Activated B cell treated with CpG ODN at 0.5 μM for 24 hours (primary cell): ENCODE measurements at regions not wholly inside any gene's neighbourhood (a gene's known extent, or its start where the extent isn't known, plus 50 kb on each side); places are given as distances from the start of the nearest gene placed in this dataset.
"Not testable (repeated sequence)": the region's sequence is repeated elsewhere in the genome, so short reads cannot be mapped to it uniquely, and the experiment has no call there.

Experiments
- ATAC-seq: fragments of 200-7000 bp; cut with Tn5 transposase; one replicate; pipeline ENCODE4 v1.10.0; 2021; ENCODE audit warnings: low read depth, mild to moderate bottlenecking, moderate library complexity
- CTCF ChIA-PET: fragments of 350-600 bp; sonication (Branson Sonifier 250); formaldehyde crosslinking; loops from one replicate; lab custom pipeline; 2021; ENCODE audit warnings: antibody characterized with exemption; lab: Charles Lee
- POLR2A ChIA-PET: fragments of 350-600 bp; sonication (Branson Sonifier 250); formaldehyde crosslinking; loops from one replicate; lab custom pipeline; 2021; ENCODE audit warnings: antibody characterized with exemption; lab: Charles Lee
- DNase-seq: peaks from one replicate; pipeline ENCODE4 v3.0.0; 2022
- H3K27ac Mint-ChIP-seq: one replicate; pipeline ENCODE4 v1.8.0; 2020; ENCODE audit warnings: mixed read lengths
- H3K27me3 Mint-ChIP-seq: one replicate; pipeline ENCODE4 v1.8.0; 2021; ENCODE audit warnings: mixed read lengths
- H3K36me3 Mint-ChIP-seq: one replicate; pipeline ENCODE4 v1.8.0; 2021; ENCODE audit warnings: low read depth, mixed read lengths
- H3K4me1 Mint-ChIP-seq: one replicate; pipeline ENCODE4 v1.8.0; 2021; ENCODE audit warnings: mixed read lengths
- H3K4me3 Mint-ChIP-seq: one replicate; pipeline ENCODE4 v1.8.0; 2020; ENCODE audit warnings: mild to moderate bottlenecking, mixed read lengths
- H3K9me3 Mint-ChIP-seq: one replicate; pipeline ENCODE4 v1.8.0; 2020; ENCODE audit warnings: mixed read lengths
- intact Hi-C: fragments of 100-400 bp; cut with micrococcal nuclease; formaldehyde crosslinking; loops from one replicate; pipeline ENCODE4 v1.15.1; 2024
- TF ChIP-seq, protein P1 (sequence below): fragments of 200-600 bp; IDR thresholded peaks from one replicate; pipeline ENCODE4 v1.8.0; 2022; ENCODE audit warnings: antibody characterized with exemption, mild to moderate bottlenecking

DNA sequence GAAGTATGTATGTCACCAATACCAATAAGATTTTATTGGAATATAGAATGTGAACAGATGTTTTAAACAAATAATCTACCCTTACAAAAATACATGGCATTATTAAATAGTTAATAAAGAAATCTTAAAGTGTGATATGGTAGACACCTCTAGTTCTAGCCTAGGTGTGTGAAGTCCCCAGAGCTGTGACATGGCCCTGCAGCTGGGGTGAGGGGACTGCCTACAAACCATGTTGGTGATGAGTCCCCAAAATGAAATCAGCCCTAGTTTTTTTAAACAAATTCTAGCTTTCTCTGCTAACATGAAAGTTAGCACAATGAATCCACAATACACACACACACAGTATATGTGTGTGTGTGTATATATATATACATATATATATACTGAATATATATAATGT, 195.1 kb upstream of the RPS23 start:
- TF ChIP-seq, protein P1, sequence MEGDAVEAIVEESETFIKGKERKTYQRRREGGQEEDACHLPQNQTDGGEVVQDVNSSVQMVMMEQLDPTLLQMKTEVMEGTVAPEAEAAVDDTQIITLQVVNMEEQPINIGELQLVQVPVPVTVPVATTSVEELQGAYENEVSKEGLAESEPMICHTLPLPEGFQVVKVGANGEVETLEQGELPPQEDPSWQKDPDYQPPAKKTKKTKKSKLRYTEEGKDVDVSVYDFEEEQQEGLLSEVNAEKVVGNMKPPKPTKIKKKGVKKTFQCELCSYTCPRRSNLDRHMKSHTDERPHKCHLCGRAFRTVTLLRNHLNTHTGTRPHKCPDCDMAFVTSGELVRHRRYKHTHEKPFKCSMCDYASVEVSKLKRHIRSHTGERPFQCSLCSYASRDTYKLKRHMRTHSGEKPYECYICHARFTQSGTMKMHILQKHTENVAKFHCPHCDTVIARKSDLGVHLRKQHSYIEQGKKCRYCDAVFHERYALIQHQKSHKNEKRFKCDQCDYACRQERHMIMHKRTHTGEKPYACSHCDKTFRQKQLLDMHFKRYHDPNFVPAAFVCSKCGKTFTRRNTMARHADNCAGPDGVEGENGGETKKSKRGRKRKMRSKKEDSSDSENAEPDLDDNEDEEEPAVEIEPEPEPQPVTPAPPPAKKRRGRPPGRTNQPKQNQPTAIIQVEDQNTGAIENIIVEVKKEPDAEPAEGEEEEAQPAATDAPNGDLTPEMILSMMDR: no peak
- POLR2A ChIA-PET: no interaction called here

GRCh38 chr5:82470185-82470994, 192.2 kb upstream of the RPS23 start:
- no peak overlapping the region for H3K4me3 Mint-ChIP-seq
- TF ChIP-seq, protein P1: no peak
- CTCF ChIA-PET: no interaction called here
- H3K36me3 Mint-ChIP-seq: no peaks in the 10 kb centered on the region
- H3K9me3 Mint-ChIP-seq: no peaks in the 10 kb centered on the region
- H3K27me3 Mint-ChIP-seq: no peaks in the 10 kb centered on the region
- POLR2A ChIA-PET: no interaction called here
- H3K27ac Mint-ChIP-seq: no peak overlapping the region
- intact Hi-C loops: no loop called here
- ATAC-seq (no peak), DNase-seq (no peak)
- no peaks in the 10 kb centered on the region for H3K4me1 Mint-ChIP-seq

More for the DNA sequence above, 195.1 kb upstream of the RPS23 start:
- no peak overlapping the region for H3K4me3 Mint-ChIP-seq
- H3K27me3 Mint-ChIP-seq: no peaks in the 10 kb centered on the region
- DNase-seq (no peak), ATAC-seq (no peak)
- no peaks in the 10 kb centered on the region for H3K36me3 Mint-ChIP-seq
- CTCF ChIA-PET: no interaction called here
- no peak overlapping the region for H3K27ac Mint-ChIP-seq
- H3K4me1 Mint-ChIP-seq: no peaks in the 10 kb centered on the region
- intact Hi-C loops: no loop called here
- H3K9me3 Mint-ChIP-seq: no peaks in the 10 kb centered on the region

DNA sequence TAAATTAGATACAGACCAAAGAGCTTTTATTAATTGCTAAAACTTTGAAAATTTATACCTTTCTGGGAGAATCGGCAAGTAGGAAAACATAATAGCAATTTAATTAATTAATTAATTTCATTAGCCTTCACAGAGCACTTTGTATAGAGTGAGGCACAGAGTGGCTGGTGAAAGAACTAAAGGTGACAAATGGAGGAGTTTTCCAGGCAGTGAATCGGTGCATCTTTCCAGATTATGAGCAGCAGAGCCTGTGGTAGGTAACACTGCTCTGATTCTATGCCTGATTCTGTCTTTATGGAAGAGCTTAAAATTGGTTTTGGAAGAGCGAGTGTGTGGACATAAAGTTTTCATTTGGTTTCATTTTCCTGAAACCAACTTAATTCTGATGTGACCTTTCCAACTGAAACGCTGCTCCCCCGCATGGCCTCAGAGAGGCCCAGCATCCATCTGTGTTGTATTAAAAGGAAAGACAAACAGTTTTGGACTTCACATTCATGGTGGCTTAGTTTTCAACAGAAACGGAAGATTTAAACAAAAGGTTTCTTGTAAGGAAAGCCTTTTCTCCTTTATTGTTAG, 188.9 kb upstream of the RPS23 start:
- Mint-ChIP-seq H3K9me3 (peaks cover 3% of the 10 kb centered on the region), H3K4me3 (no peak overlapping the region), H3K27ac (no peak overlapping the region), H3K27me3 (no peaks in the 10 kb centered on the region), H3K4me1 (no peaks in the 10 kb centered on the region), H3K36me3 (no peaks in the 10 kb centered on the region)
- TF ChIP-seq, protein P1: no peak
- ATAC-seq: no peak
- POLR2A ChIA-PET: no interaction called here
- intact Hi-C loops: no loop called here
- CTCF ChIA-PET: no interaction called here
- no peak for DNase-seq

DNA sequence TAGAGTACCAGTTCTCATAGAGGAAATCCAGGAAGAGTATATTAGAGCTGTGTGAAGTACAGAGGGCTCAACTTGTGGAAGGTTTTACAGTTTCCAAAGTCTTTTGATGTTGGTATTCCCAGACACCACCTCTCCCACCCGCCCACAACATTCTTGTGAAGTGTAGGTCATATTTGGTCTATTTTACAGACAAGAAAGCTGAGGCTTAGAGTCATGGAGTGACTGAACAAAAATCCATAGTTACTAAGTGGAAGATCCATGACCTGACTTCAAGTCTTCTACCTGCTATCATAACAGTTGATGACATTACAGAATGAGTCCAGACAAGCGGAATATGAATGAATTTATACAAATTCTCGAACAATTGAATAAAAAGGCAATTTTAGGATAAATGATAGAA, 187.1 kb upstream of the RPS23 start:
- DNase-seq (no peak), ATAC-seq (no peak)
- Mint-ChIP-seq H3K4me3 (no peak overlapping the region), H3K4me1 (no peaks in the 10 kb centered on the region), H3K9me3 (peaks cover 3% of the 10 kb centered on the region), H3K27ac (no peak overlapping the region), H3K36me3 (no peaks in the 10 kb centered on the region), H3K27me3 (no peaks in the 10 kb centered on the region)
- ChIA-PET CTCF (no interaction called here), POLR2A (no interaction called here)
- intact Hi-C loops: no loop called here
- TF ChIP-seq, protein P1: no peak

DNA sequence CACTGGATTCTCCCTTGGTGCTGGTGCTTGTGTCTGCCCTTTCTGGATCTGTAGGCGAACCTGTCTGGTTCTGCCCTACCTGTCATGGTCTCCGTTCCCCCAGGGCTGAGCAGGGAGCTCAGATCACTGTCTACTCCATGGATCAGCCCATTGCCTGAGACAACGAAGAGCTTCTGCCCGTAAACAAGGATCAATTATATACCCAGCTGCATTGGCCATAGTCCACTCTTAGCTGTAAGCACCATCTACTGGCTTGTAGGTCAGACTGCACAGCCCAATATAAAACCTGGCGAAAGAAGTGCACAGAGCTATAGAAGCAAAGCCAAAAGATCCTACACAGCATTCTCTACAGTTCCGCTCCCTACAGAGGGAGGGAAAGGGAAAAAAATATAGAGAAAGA, 181.5 kb upstream of the RPS23 start:
- Mint-ChIP-seq H3K36me3 (no peaks in the 10 kb centered on the region), H3K27ac (no peak overlapping the region), H3K4me3 (no peak overlapping the region), H3K4me1 (no peaks in the 10 kb centered on the region), H3K9me3 (peaks cover 3% of the 10 kb centered on the region), H3K27me3 (no peaks in the 10 kb centered on the region)
- TF ChIP-seq, protein P1: no peak
- intact Hi-C loops: no loop called here
- POLR2A ChIA-PET: no interaction called here
- CTCF ChIA-PET: no interaction called here
- DNase-seq (no peak), ATAC-seq (no peak)

DNA sequence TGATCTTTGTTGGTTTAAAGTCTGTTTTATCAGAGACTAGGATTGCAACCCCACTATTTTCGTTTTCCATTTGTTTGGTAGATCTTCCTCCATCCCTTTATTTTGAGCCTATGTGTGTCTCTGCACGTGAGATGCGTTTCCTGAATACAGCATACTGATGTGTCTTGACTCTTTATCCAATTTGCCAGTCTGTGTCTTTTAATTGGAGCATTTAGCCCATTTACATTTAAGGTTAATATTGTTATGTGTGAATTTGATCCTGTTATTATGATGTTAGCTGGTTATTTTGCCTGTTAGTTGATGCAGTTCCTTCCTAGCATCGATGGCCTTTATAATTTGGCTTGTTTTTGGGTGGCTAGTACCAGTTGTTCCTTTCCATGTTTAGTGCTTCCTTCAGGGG, 177.2 kb upstream of the RPS23 start:
- CTCF ChIA-PET, ATAC-seq, H3K36me3 Mint-ChIP-seq, H3K9me3 Mint-ChIP-seq, H3K27me3 Mint-ChIP-seq, H3K4me1 Mint-ChIP-seq, POLR2A ChIA-PET, H3K27ac Mint-ChIP-seq, H3K4me3 Mint-ChIP-seq, DNase-seq, intact Hi-C loops: not testable (repeated sequence)
